GM12873 (cell line): ENCODE measurements at regions not wholly inside any gene's neighbourhood (a gene's known extent, or its start where the extent isn't known, plus 50 kb on each side); places are given as distances from the start of the nearest gene placed in this dataset.

Experiments used
- CTCF ChIP-seq: IDR thresholded peaks from 2 replicates; pipeline ENCODE4 v1.5.1; 2012; ENCODE audit warnings: low read depth, mild to moderate bottlenecking, moderate library complexity, low read length, control low read depth; ENCODE audit not compliant: insufficient read depth; ENCODE audit errors: missing control alignments

GRCh38 chr11:92803391-92803790, 166.1 kb upstream of the MTNR1B start:
- TF ChIP-seq CTCF, result no peak

GRCh38 chr11:92804388-92804966, 165.0 kb upstream of the MTNR1B start:
- TF ChIP-seq CTCF, result no peak

GRCh38 chr11:92808022-92808421, 161.4 kb upstream of the MTNR1B start:
- TF ChIP-seq CTCF, result no peak

GRCh38 chr11:92810423-92811064, 158.9 kb upstream of the MTNR1B start:
- no peak for TF ChIP-seq CTCF

GRCh38 chr11:92811341-92811740, 158.1 kb upstream of the MTNR1B start:
- no peak for TF ChIP-seq CTCF

- TF ChIP-seq CTCF, result no peak
Observed at GRCh38 chr11:92812841-92813240, 156.6 kb upstream of the MTNR1B start.

- no peak for TF ChIP-seq CTCF
Observed at GRCh38 chr11:92819830-92820229, 149.6 kb upstream of the MTNR1B start.

GRCh38 chr11:92820860-92821259, 148.6 kb upstream of the MTNR1B start:
- no peak for TF ChIP-seq CTCF
